ENCODE measurements at regions not wholly inside any gene's neighbourhood (a gene's known extent, or its start where the extent isn't known, plus 50 kb on each side); places are given as distances from the start of the nearest gene placed in this dataset.

DNA sequence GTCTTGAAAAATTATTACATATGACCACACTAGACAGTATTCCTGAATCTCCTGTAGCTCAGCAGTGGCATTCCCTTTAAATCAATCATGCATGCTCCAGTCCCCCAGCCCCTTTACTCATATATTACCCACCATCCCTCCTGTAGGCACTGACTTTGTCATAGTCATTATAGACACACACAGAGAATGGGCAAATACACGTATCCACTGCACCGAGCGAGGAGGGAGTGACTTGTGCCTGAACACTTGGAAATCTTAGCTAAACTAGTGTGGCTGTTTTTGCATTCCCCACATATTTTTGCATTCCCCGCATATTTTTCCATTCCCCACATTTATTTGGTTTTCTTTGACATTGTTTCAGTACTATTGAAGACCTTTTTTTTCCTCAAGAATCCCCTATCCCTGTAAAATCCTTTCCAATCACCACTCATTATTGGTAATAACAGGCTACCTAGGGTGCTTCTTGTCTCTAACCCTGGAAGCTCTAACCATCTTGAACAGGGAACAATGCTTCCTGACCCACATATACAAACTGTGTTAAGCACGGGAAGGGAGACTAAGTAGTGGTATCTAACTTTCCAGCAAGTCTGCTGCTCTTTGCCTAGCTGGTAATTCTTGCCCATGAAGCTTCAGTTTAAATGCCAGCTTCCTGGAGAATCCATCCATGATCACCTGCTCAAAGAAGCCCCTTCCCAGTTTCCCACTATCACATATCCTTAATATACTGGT, 534.4 kb upstream of the CAMK1G start:
- POLR2A ChIA-PET: no interaction called here
- no peak for DNase-seq (ENCODE audit: extremely low spot score)

DNA sequence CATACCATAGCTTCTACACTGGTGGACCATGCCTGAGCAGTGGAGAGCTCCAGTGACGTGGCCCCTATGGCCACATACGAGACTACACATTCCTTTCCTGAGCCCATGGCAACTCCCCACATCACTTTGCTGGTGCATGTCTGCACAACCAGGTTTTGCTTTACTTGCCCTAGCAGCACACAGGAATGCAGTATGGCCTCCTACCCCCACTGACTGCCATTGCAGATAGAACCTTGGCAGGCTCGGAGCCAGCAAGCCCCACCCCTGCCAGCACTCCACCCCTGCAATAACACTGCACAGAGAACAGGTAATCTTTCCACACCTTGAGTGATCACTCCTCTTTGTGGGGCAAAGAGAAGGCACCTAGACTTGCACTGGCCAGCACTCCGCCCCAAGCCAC, 531.9 kb upstream of the CAMK1G start:
- DNase-seq (ENCODE audit: extremely low spot score): no peak
- TF ChIP-seq BHLHE40 (IDR thresholded peaks at IDR 0.05; ENCODE audit: borderline replicate concordance) (no peak), ARNT (IDR thresholded peaks at IDR 0.05) (no peak), ZNF384 (IDR thresholded peaks at IDR 0.05) (no peak), SP1 (IDR thresholded peaks at IDR 0.05) (no peak), FOXK2 (IDR thresholded peaks at IDR 0.05) (no peak), L3MBTL2 (conservative IDR thresholded peaks at IDR 0.05) (no peak), FOXA1 (IDR thresholded peaks at IDR 0.05) (no peak), CTBP1 (IDR thresholded peaks at IDR 0.05; ENCODE audit: borderline replicate concordance) (no peak), FOXM1 (IDR thresholded peaks at IDR 0.05; ENCODE audit: borderline replicate concordance) (no peak), LEF1 (IDR thresholded peaks at IDR 0.05; ENCODE audit: borderline replicate concordance) (no peak), ELF4 (IDR thresholded peaks at IDR 0.05) (no peak), SUZ12 (IDR thresholded peaks at IDR 0.05) (no peak), TARDBP (IDR thresholded peaks at IDR 0.05) (no peak), NFRKB (IDR thresholded peaks at IDR 0.05) (no peak), HDGF (IDR thresholded peaks at IDR 0.05; ENCODE audit: borderline replicate concordance) (no peak)
- TF ChIP-seq, protein P1, sequence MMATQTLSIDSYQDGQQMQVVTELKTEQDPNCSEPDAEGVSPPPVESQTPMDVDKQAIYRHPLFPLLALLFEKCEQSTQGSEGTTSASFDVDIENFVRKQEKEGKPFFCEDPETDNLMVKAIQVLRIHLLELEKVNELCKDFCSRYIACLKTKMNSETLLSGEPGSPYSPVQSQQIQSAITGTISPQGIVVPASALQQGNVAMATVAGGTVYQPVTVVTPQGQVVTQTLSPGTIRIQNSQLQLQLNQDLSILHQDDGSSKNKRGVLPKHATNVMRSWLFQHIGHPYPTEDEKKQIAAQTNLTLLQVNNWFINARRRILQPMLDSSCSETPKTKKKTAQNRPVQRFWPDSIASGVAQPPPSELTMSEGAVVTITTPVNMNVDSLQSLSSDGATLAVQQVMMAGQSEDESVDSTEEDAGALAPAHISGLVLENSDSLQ (IDR thresholded peaks at IDR 0.05): no peak
- ChIA-PET CTCF (no interaction called here), POLR2A (no interaction called here)

More for the DNA sequence above, 534.4 kb upstream of the CAMK1G start:
- CTCF ChIA-PET: interaction anchor here (0.5 kb wide), 1 partner anchor 37 kb away, joined by 3 read pairs; no protein-coding TSS in a partner anchor
- no peak for TF ChIP-seq LEF1 (IDR thresholded peaks at IDR 0.05; ENCODE audit: borderline replicate concordance)
- no peak for TF ChIP-seq FOXK2 (IDR thresholded peaks at IDR 0.05)
- TF ChIP-seq, protein P1 (IDR thresholded peaks at IDR 0.05): no peak
- TF ChIP-seq CTBP1 (IDR thresholded peaks at IDR 0.05; ENCODE audit: borderline replicate concordance): no peak
- TF ChIP-seq FOXM1 (IDR thresholded peaks at IDR 0.05; ENCODE audit: borderline replicate concordance): no peak
- TF ChIP-seq ELF4 (IDR thresholded peaks at IDR 0.05): no peak

DNA sequence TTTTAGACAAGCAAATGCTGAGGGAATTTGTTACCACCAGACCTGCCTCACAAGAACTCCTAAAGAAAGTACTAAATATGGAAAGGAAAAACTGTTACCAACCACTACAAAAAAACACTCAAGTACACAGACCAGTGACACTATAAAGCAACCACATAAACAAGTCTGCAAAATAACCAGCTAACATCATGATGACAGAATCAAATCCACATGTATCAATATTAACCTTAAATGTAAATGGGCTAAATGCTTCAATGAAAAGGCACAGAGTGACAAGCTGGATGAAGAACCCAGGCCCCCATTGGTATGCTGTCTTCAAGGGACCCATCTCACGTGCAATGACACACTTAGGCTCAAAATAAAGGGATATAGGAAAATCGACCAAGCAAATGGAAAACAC, 529.9 kb upstream of the CAMK1G start:
- CTCF ChIA-PET: no interaction called here
- POLR2A ChIA-PET: no interaction called here
- no peak for DNase-seq (ENCODE audit: extremely low spot score)
- TF ChIP-seq CTBP1 (IDR thresholded peaks at IDR 0.05; ENCODE audit: borderline replicate concordance) (no peak), FOXA1 (IDR thresholded peaks at IDR 0.05) (no peak), ELF4 (IDR thresholded peaks at IDR 0.05) (no peak), TARDBP (IDR thresholded peaks at IDR 0.05) (no peak), NFRKB (IDR thresholded peaks at IDR 0.05) (no peak), BHLHE40 (IDR thresholded peaks at IDR 0.05; ENCODE audit: borderline replicate concordance) (no peak), SP1 (IDR thresholded peaks at IDR 0.05) (no peak), ZNF384 (IDR thresholded peaks at IDR 0.05) (no peak), FOXK2 (IDR thresholded peaks at IDR 0.05) (no peak), FOXM1 (IDR thresholded peaks at IDR 0.05; ENCODE audit: borderline replicate concordance) (no peak), LEF1 (IDR thresholded peaks at IDR 0.05; ENCODE audit: borderline replicate concordance) (no peak), HDGF (IDR thresholded peaks at IDR 0.05; ENCODE audit: borderline replicate concordance) (no peak), SUZ12 (IDR thresholded peaks at IDR 0.05) (no peak), ARNT (IDR thresholded peaks at IDR 0.05) (no peak), L3MBTL2 (conservative IDR thresholded peaks at IDR 0.05) (no peak)
- TF ChIP-seq, protein P1 (IDR thresholded peaks at IDR 0.05): no peak

DNA sequence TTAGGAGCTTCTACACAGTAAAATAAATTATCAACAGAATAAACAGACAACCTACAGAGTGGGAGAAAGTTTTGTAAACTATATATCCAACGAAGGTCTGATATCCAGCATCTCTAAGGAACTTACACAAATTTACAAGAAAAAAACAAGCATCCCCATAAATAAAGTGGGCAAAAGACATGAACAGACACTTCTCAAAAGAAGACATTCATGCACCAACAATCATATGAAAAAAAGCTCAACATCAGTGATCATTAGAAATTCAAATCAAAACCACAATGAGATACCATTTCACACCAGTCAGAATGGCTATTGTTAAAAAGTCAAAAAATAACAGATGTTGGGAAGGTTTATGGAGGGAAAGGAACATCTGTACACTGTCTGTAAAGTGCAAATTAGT, 526.4 kb upstream of the CAMK1G start:
- POLR2A ChIA-PET: no interaction called here
- CTCF ChIA-PET: no interaction called here
- DNase-seq (ENCODE audit: extremely low spot score): no peak
- TF ChIP-seq ELF4 (IDR thresholded peaks at IDR 0.05) (no peak), LEF1 (IDR thresholded peaks at IDR 0.05; ENCODE audit: borderline replicate concordance) (no peak), FOXM1 (IDR thresholded peaks at IDR 0.05; ENCODE audit: borderline replicate concordance) (no peak), FOXK2 (IDR thresholded peaks at IDR 0.05) (no peak), HDGF (IDR thresholded peaks at IDR 0.05; ENCODE audit: borderline replicate concordance) (no peak), ZNF384 (IDR thresholded peaks at IDR 0.05) (no peak), ARNT (IDR thresholded peaks at IDR 0.05) (no peak), CTBP1 (IDR thresholded peaks at IDR 0.05; ENCODE audit: borderline replicate concordance) (no peak)
- TF ChIP-seq, protein P1 (IDR thresholded peaks at IDR 0.05): no peak

DNA sequence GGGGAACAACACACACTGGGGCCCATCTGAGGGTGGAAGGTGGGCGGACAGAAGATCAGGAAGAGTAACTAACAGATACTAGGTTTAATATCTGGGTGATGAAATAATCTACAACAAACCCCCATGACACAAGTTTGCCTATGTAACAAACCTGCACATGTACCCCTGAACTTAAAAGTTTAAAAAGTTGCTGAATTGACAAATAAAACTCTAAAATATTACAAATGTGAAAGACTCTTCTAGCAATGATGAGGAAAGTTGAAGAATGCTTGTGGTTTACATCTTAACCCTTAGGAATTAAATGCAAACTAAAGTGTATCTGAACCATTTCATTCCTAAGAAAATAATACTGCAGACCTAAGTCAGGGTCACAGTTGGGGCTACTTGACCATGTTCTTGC, 525.6 kb upstream of the CAMK1G start:
- DNase-seq (ENCODE audit: extremely low spot score): no peak
- TF ChIP-seq ZNF384 (IDR thresholded peaks at IDR 0.05) (no peak), FOXM1 (IDR thresholded peaks at IDR 0.05; ENCODE audit: borderline replicate concordance) (no peak), SP1 (IDR thresholded peaks at IDR 0.05) (no peak), LEF1 (IDR thresholded peaks at IDR 0.05; ENCODE audit: borderline replicate concordance) (no peak), NFRKB (IDR thresholded peaks at IDR 0.05) (no peak), ELF4 (IDR thresholded peaks at IDR 0.05) (no peak), BHLHE40 (IDR thresholded peaks at IDR 0.05; ENCODE audit: borderline replicate concordance) (no peak), HDGF (IDR thresholded peaks at IDR 0.05; ENCODE audit: borderline replicate concordance) (no peak), FOXK2 (IDR thresholded peaks at IDR 0.05) (no peak), CTBP1 (IDR thresholded peaks at IDR 0.05; ENCODE audit: borderline replicate concordance) (no peak), SUZ12 (IDR thresholded peaks at IDR 0.05) (no peak), FOXA1 (IDR thresholded peaks at IDR 0.05) (no peak)
- TF ChIP-seq, protein P1 (IDR thresholded peaks at IDR 0.05): no peak
- ChIA-PET POLR2A (no interaction called here), CTCF (no interaction called here)
